ENCODE measurements at regions not wholly inside any gene's neighbourhood (a gene's known extent, or its start where the extent isn't known, plus 50 kb on each side); places are given as distances from the start of the nearest gene placed in this dataset.

GRCh38 chr4:24143741-24144140 is 253.9 kb upstream of the PPARGC1A start:
- H3K27ac Mint-ChIP-seq (ENCODE audit: unreplicated experiment): no peak overlapping the region
- TF ChIP-seq CTCF (IDR thresholded peaks at IDR 0.05): no peak
- no peak for DNase-seq (ENCODE audit: low spot score)
- no peaks in the 10 kb centered on the region for H3K9me3 Mint-ChIP-seq (ENCODE audit: low read depth)
- peaks cover 6% of the 10 kb centered on the region for H3K4me1 Mint-ChIP-seq (ENCODE audit: low read depth)
- H3K4me3 Mint-ChIP-seq (ENCODE audit: unreplicated experiment): no peak overlapping the region
- no peaks in the 10 kb centered on the region for H3K36me3 Mint-ChIP-seq (ENCODE audit: low read depth)
- H3K27me3 Mint-ChIP-seq (ENCODE audit: low read depth): peaks cover 2% of the 10 kb centered on the region

- Mint-ChIP-seq H3K27me3 (ENCODE audit: low read depth) (no peaks in the 10 kb centered on the region), H3K36me3 (ENCODE audit: low read depth) (no peaks in the 10 kb centered on the region), H3K4me1 (ENCODE audit: low read depth) (peaks cover 6% of the 10 kb centered on the region)
Observed at GRCh38 chr4:24141836-24142235, 252.0 kb upstream of the PPARGC1A start.

GRCh38 chr4:24140892-24141291 is 251.0 kb upstream of the PPARGC1A start:
- Mint-ChIP-seq H3K36me3 (ENCODE audit: low read depth) (no peaks in the 10 kb centered on the region), H3K9me3 (ENCODE audit: low read depth) (no peaks in the 10 kb centered on the region), H3K4me3 (ENCODE audit: unreplicated experiment) (no peak overlapping the region), H3K4me1 (ENCODE audit: low read depth) (peaks cover 6% of the 10 kb centered on the region), H3K27ac (ENCODE audit: unreplicated experiment) (no peak overlapping the region), H3K27me3 (ENCODE audit: low read depth) (no peaks in the 10 kb centered on the region)
- TF ChIP-seq CTCF (IDR thresholded peaks at IDR 0.05): no peak
- DNase-seq (ENCODE audit: low spot score): no peak

More at GRCh38 chr4:24141836-24142235, 252.0 kb upstream of the PPARGC1A start:
- no peaks in the 10 kb centered on the region for H3K9me3 Mint-ChIP-seq (ENCODE audit: low read depth)
- H3K4me3 Mint-ChIP-seq (ENCODE audit: unreplicated experiment): no peak overlapping the region
- DNase-seq (ENCODE audit: low spot score): no peak
- no peak for TF ChIP-seq CTCF (IDR thresholded peaks at IDR 0.05)
- H3K27ac Mint-ChIP-seq (ENCODE audit: unreplicated experiment): no peak overlapping the region

- DNase-seq (ENCODE audit: low spot score): no peak
- Mint-ChIP-seq H3K4me3 (ENCODE audit: unreplicated experiment) (no peak overlapping the region), H3K9me3 (ENCODE audit: low read depth) (no peaks in the 10 kb centered on the region), H3K36me3 (ENCODE audit: low read depth) (no peaks in the 10 kb centered on the region), H3K27me3 (ENCODE audit: low read depth) (no peaks in the 10 kb centered on the region), H3K27ac (ENCODE audit: unreplicated experiment) (no peak overlapping the region), H3K4me1 (ENCODE audit: low read depth) (peaks cover 6% of the 10 kb centered on the region)
- no peak for TF ChIP-seq CTCF (IDR thresholded peaks at IDR 0.05)
Observed at GRCh38 chr4:24137671-24138601, 248.1 kb upstream of the PPARGC1A start.

GRCh38 chr4:24131954-24132673 is 242.3 kb upstream of the PPARGC1A start:
- Mint-ChIP-seq H3K27ac (ENCODE audit: unreplicated experiment) (no peak overlapping the region), H3K9me3 (ENCODE audit: low read depth) (no peaks in the 10 kb centered on the region), H3K4me1 (ENCODE audit: low read depth) (peaks cover 13% of the 10 kb centered on the region), H3K36me3 (ENCODE audit: low read depth) (no peaks in the 10 kb centered on the region), H3K27me3 (ENCODE audit: low read depth) (no peaks in the 10 kb centered on the region), H3K4me3 (ENCODE audit: unreplicated experiment) (no peak overlapping the region)
- no peak for TF ChIP-seq CTCF (IDR thresholded peaks at IDR 0.05)
- no peak for DNase-seq (ENCODE audit: low spot score)

Data from chondrocyte (in vitro differentiated cells).